Body of pancreas (tissue), 4 donors: ENCODE measurements at regions not wholly inside any gene's neighbourhood (a gene's known extent, or its start where the extent isn't known, plus 50 kb on each side); places are given as distances from the start of the nearest gene placed in this dataset.

Source experiments
- POLR2A ChIP-seq, 3 donors: fragments of 450-650 bp; IDR thresholded peaks; one replicate each; pipeline ENCODE4 v1.6.1; 2016; ENCODE audit warnings: antibody characterized with exemption in 3 of 3, mild to moderate bottlenecking in 2 of 3
- TF ChIP-seq, protein P1 (sequence below), 7 experiments: fragments of 450-650 bp in 4 of 7; fragments of 200-600 bp in 3 of 7; sonication (generic) in 3 of 7; IDR thresholded peaks; one replicate each; pipeline ENCODE4 v1.5.1; 2016 to 2019; ENCODE audit warnings: antibody characterized with exemption in 7 of 7

DNA sequence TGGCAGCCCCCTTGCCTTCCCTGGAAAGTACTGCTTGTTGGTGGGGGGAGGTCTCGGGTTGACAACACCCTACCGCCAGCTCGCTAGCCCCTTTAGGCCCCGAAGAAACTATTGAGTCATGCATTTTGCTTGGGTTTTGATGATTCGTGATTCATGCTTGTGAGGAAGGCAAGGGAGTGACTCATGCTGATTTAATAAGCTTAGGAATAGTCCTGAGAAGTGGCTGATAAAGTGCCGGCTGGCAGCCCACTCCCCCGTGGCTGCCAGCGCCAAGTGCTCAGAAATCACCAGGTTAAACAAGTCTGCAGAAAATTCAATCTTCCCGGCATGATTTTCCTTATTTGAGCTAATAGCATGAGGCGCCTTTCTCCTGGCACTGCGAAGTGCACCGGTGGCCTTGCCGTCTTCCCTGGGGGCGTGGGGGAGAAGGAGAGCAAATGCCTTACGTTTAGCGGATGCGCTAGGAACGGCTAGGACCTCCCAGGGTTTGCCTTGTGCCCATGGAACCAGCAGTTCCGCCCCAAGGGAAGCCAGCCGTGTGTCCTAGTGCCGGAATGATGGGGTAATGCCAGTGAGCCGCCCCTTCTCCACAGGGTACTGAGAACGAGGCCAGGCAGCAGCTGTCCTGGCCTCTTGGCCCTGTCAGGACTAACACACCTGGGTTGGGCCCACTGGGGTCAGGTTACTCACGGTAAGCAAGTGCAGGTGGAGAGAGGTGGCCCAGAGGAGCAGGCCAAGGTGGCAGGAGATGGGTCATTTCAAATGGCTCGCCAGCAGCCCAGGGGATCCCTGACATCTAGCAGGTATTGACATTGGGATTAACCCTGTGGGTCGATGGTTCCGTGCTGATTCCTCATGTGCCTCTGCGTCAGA, 151.9 kb downstream of the MACROH2A1 start:
- no peak for TF ChIP-seq POLR2A (IDR thresholded peaks at IDR 0.05)
- TF ChIP-seq, protein P1, sequence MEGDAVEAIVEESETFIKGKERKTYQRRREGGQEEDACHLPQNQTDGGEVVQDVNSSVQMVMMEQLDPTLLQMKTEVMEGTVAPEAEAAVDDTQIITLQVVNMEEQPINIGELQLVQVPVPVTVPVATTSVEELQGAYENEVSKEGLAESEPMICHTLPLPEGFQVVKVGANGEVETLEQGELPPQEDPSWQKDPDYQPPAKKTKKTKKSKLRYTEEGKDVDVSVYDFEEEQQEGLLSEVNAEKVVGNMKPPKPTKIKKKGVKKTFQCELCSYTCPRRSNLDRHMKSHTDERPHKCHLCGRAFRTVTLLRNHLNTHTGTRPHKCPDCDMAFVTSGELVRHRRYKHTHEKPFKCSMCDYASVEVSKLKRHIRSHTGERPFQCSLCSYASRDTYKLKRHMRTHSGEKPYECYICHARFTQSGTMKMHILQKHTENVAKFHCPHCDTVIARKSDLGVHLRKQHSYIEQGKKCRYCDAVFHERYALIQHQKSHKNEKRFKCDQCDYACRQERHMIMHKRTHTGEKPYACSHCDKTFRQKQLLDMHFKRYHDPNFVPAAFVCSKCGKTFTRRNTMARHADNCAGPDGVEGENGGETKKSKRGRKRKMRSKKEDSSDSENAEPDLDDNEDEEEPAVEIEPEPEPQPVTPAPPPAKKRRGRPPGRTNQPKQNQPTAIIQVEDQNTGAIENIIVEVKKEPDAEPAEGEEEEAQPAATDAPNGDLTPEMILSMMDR (IDR thresholded peaks at IDR 0.05), result no peak
